Lower lobe of right lung (tissue), 2 donors: ENCODE measurements at regions not wholly inside any gene's neighbourhood (a gene's known extent, or its start where the extent isn't known, plus 50 kb on each side); places are given as distances from the start of the nearest gene placed in this dataset.
A peak's percentile ranks its signal among the peaks of the same experiment; 100 is the strongest.
"Not testable (repeated sequence)": the region's sequence is repeated elsewhere in the genome, so short reads cannot be mapped to it uniquely, and the experiment has no call there.

Experiments
- ATAC-seq, 2 donors: fragments of 200-7000 bp; cut with Tn5 transposase; one replicate each; pipeline ENCODE4 v1.9.1; 2020 to 2022; ENCODE audit warnings: mild to moderate bottlenecking in 2 of 2, moderate library complexity in 2 of 2
- DNase-seq: peaks from one replicate; pipeline ENCODE4 v3.0.0-alpha.2; 2020
- H3K27ac ChIP-seq: fragments of 200-600 bp; one replicate; pipeline ENCODE4 v1.8.0; 2022
- H3K27me3 ChIP-seq: fragments of 200-600 bp; one replicate; pipeline ENCODE4 v1.8.0; 2022; ENCODE audit warnings: low read depth
- H3K36me3 ChIP-seq: fragments of 200-600 bp; one replicate; pipeline ENCODE4 v1.8.0; 2022; ENCODE audit warnings: mild to moderate bottlenecking
- H3K4me1 ChIP-seq: fragments of 200-600 bp; one replicate; pipeline ENCODE4 v1.8.0; 2022
- H3K4me3 ChIP-seq: fragments of 200-600 bp; one replicate; pipeline ENCODE4 v1.8.0; 2022; ENCODE audit warnings: mild to moderate bottlenecking
- H3K9me3 ChIP-seq: fragments of 200-600 bp; one replicate; pipeline ENCODE4 v1.8.0; 2022
- CTCF ChIP-seq: fragments of 200-600 bp; IDR thresholded peaks from one replicate; pipeline ENCODE4 v1.8.0; 2022; ENCODE audit warnings: antibody characterized with exemption, mild to moderate bottlenecking
- intact Hi-C: fragments of 100-400 bp; cut with DNase I; formaldehyde crosslinking; loops from one replicate; pipeline ENCODE4 v1.11.0; 2022
- donor health status: DM: no; HTN: yes; CAD: no; lungs with severe emphysema.

- intact Hi-C loops, result no loop called here
- no peaks in the 10 kb centered on the region for H3K36me3 ChIP-seq
- H3K27ac ChIP-seq, result no peak overlapping the region
- H3K27me3 ChIP-seq, result no peaks in the 10 kb centered on the region
- no peaks in the 10 kb centered on the region for H3K4me1 ChIP-seq
- H3K4me3 ChIP-seq, result no peak overlapping the region
- no peaks in the 10 kb centered on the region for H3K9me3 ChIP-seq
- ATAC-seq (no peak), DNase-seq (no peak)
- TF ChIP-seq CTCF, result no peak
Measured at GRCh38 chr2:64922482-64923384, 66.5 kb upstream of the SLC1A4 start.

- no peak for ATAC-seq
- no peak for TF ChIP-seq CTCF
- Histone ChIP-seq H3K9me3 (no peaks in the 10 kb centered on the region), H3K4me3 (no peak overlapping the region), H3K27ac (no peak overlapping the region), H3K4me1 (no peaks in the 10 kb centered on the region), H3K27me3 (no peaks in the 10 kb centered on the region), H3K36me3 (no peaks in the 10 kb centered on the region)
- intact Hi-C loops, result no loop called here
- no peak for DNase-seq
Measured at GRCh38 chr2:64923385-64923710, 65.9 kb upstream of the SLC1A4 start.

- H3K4me1 ChIP-seq, result no peaks in the 10 kb centered on the region
- no peak overlapping the region for H3K27ac ChIP-seq
- TF ChIP-seq CTCF, result no peak
- no peaks in the 10 kb centered on the region for H3K36me3 ChIP-seq
- no peak overlapping the region for H3K4me3 ChIP-seq
- no peaks in the 10 kb centered on the region for H3K9me3 ChIP-seq
- intact Hi-C loops, result no loop called here
- ATAC-seq, result peak; percentile 24 to 52
- DNase-seq, result no peak
- H3K27me3 ChIP-seq, result no peaks in the 10 kb centered on the region
Measured at GRCh38 chr2:64924170-64924934, 64.8 kb upstream of the SLC1A4 start.

GRCh38 chr2:64925930-64926722 lies 63.1 kb upstream of the SLC1A4 start:
- ATAC-seq, DNase-seq, H3K4me3 ChIP-seq, intact Hi-C loops, H3K4me1 ChIP-seq, H3K27me3 ChIP-seq, H3K27ac ChIP-seq, H3K9me3 ChIP-seq, H3K36me3 ChIP-seq: not testable (repeated sequence)

- Histone ChIP-seq H3K9me3 (no peaks in the 10 kb centered on the region), H3K27ac (no peak overlapping the region), H3K4me1 (no peaks in the 10 kb centered on the region), H3K27me3 (no peaks in the 10 kb centered on the region), H3K36me3 (no peaks in the 10 kb centered on the region), H3K4me3 (no peak overlapping the region)
- TF ChIP-seq CTCF, result no peak
- ATAC-seq (no peak), DNase-seq (no peak)
- intact Hi-C loops, result no loop called here
Measured at GRCh38 chr2:64928813-64929212, 60.4 kb upstream of the SLC1A4 start.
